ENCODE measurements at regions not wholly inside any gene's neighbourhood (a gene's known extent, or its start where the extent isn't known, plus 50 kb on each side); places are given as distances from the start of the nearest gene placed in this dataset.

- TF ChIP-seq CTCF (IDR thresholded peaks at IDR 0.05; ENCODE audit: low read length) = no peak
- TF ChIP-seq EZH2 (IDR thresholded peaks at IDR 0.05; ENCODE audit: borderline replicate concordance, low read length) = no peak
These were observed 208.1 kb downstream of the DMAC1 start for GRCh38 chr9:7591501-7591900.
